Astrocyte of the cerebellum (primary cell): ENCODE measurements at regions not wholly inside any gene's neighbourhood (a gene's known extent, or its start where the extent isn't known, plus 50 kb on each side); places are given as distances from the start of the nearest gene placed in this dataset.

Experiments
- DNase-seq: peaks from one replicate; pipeline ENCODE4 v3.0.0-alpha.2; 2011; ENCODE audit warnings: low read depth
- H3K4me3 ChIP-seq: 2 replicates; pipeline ENCODE4 v1.5.1; 2011; ENCODE audit warnings: mild to moderate bottlenecking, low read depth, low read length, moderate library complexity
- CTCF ChIP-seq: IDR thresholded peaks from 2 replicates; pipeline ENCODE4 v1.5.1; 2012; ENCODE audit warnings: low read length, low read depth, moderate library complexity, mild to moderate bottlenecking; ENCODE audit errors: missing control alignments
- in situ Hi-C: cut with HindIII; loops from 2 replicates; pipeline ENCODE4 v1.10.0; 2017; ENCODE audit warnings: low sequenced_read_pairs

GRCh38 chr5:38653389-38653788 lies 96.9 kb upstream of the LIFR start:
- no peak for TF ChIP-seq CTCF
- no peak overlapping the region for H3K4me3 ChIP-seq
- in situ Hi-C loops, result no loop called here
- no peak for DNase-seq

- no peak for DNase-seq
- no peak overlapping the region for H3K4me3 ChIP-seq
- in situ Hi-C loops, result no loop called here
- no peak for TF ChIP-seq CTCF
These were observed 99.2 kb upstream of the LIFR start for GRCh38 chr5:38655691-38656090.

GRCh38 chr5:38656568-38656967 lies 100.1 kb upstream of the LIFR start:
- no peak for DNase-seq
- no peak overlapping the region for H3K4me3 ChIP-seq
- no peak for TF ChIP-seq CTCF
- in situ Hi-C loops, result no loop called here

- in situ Hi-C loops, result no loop called here
- DNase-seq, result no peak
- no peak overlapping the region for H3K4me3 ChIP-seq
- no peak for TF ChIP-seq CTCF
These were observed 100.6 kb upstream of the LIFR start for GRCh38 chr5:38657020-38657419.

- no peak overlapping the region for H3K4me3 ChIP-seq
- in situ Hi-C loops, result no loop called here
- TF ChIP-seq CTCF, result no peak
- DNase-seq, result no peak
These were observed 103.8 kb upstream of the LIFR start for GRCh38 chr5:38660194-38660668.

GRCh38 chr5:38662090-38662489 lies 105.6 kb upstream of the LIFR start:
- in situ Hi-C loops, result no loop called here
- DNase-seq, result no peak
- no peak overlapping the region for H3K4me3 ChIP-seq
- TF ChIP-seq CTCF, result no peak

GRCh38 chr5:38663249-38663648 lies 106.8 kb upstream of the LIFR start:
- TF ChIP-seq CTCF, result no peak
- in situ Hi-C loops, result no loop called here
- H3K4me3 ChIP-seq, result no peak overlapping the region
- DNase-seq, result no peak
